Frontal cortex (tissue), 3 donors: ENCODE measurements at regions not wholly inside any gene's neighbourhood (a gene's known extent, or its start where the extent isn't known, plus 50 kb on each side); places are given as distances from the start of the nearest gene placed in this dataset.
"Not testable (repeated sequence)": the region's sequence is repeated elsewhere in the genome, so short reads cannot be mapped to it uniquely, and the experiment has no call there.

ENCODE experiments used
- DNase-seq, 2 donors: peaks; one replicate each; pipeline ENCODE4 v3.0.0; 2012; ENCODE audit warnings: low spot score in 2 of 2
- FAIRE-seq: peaks from 2 replicates; lab custom pipeline; 2012; peaks lifted over from hg19 to GRCh38; lab: Jason Lieb, UNC
- donor health status: control.
- donor health status: control.
- donor health status: control.

DNA sequence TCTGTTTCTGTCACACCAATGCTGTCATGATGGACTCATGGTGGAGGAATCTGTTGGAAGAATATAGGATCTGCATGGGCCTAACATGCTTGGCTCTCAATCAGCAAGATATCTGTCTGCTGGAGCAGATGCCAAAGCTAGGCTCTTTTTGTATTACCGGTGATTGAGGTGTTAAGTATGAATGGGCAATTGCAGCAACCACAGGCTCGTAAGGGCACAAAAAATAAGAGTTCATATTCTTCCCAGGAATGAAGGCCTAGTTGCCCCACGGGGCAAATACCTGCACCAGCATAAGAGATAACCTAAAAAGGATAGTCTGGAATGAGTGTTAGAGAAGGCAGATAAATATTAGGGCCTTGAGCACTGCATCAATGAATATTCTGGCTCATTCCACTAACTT is 679.5 kb upstream of the COX7C start:
- FAIRE-seq (no peak), DNase-seq (no peak)

DNA sequence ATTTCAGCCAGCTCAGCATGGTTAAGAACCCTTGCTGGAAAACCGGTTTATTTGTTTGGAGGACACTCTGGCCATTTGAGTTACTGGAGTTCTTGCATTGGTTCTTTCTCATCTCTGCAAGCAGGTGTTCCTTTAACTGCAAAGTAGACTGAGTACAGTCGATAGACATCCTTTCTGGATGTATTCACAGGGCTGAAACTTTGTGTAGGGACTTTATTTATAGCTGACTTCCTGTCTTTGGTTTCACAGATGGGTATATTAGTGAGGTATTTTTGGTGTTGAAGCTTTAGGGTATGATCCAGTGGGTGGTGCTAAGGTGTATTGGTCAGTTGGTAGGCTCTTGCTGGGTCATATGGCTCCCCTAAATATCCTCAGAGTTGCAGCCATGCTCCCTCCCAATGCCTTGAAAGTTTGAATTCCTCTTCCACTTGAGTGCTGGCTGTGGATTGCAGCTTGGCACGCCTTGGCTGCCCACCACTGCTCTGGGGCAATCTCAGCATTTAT is 666.0 kb upstream of the COX7C start:
- DNase-seq (no peak), FAIRE-seq (no peak)

DNA sequence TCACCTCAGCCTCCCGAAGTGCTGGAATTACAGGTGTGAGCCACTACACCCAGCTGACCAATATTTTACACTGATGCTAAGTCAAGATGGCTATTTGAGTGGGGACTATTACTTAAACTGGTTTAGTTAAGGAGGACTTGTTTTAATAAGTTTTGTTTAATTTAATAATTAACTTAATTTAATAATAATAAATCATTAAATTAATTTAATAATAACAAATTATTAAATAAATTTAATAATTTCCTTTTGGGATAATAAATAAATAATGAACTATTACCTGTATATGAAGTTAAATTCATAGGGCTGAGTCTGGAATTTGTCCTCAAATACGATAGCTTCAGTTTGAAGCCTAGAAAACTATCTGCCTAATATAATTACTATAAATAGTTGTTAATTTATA is 665.1 kb upstream of the COX7C start:
- DNase-seq (no peak), FAIRE-seq (peak; percentile 75)

DNA sequence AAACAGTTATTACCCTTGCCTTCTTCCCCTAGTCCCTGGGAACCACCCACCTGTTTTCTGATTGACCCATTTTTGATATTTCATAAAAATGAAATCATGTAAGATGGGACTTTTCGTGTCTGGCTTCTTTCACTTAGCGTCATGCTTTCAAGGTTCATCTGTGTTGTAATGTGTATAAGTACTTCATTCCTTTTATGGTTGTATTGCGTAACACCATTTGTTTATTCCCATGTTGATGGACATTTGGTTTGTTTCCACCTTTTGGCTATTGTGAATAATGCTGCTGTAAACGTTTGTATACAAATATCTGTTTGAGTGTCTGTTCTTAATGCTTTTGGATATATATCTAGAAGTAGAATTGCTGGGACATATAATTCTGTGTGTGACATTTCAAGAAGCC is 650.1 kb upstream of the COX7C start:
- FAIRE-seq (no peak), DNase-seq (no peak)

DNA sequence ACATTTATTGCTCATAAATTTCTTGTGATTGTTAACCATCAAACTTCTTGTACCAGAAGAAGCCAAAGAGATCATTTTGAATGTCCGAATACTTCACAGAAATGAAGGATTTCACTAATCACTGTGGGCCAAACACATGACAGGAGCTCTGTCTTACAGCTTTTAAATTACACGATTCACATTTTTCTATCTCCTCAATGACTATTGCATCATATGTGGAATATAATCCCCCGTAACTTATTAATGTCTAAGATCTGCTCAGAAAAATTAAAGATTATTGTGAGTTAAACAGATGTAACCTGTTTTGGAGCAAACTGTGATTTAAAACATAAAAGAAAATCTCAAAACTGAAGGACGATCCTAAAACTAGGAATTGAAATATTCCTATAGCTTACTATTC is 645.2 kb upstream of the COX7C start:
- DNase-seq, result no peak
- FAIRE-seq, result no peak

DNA sequence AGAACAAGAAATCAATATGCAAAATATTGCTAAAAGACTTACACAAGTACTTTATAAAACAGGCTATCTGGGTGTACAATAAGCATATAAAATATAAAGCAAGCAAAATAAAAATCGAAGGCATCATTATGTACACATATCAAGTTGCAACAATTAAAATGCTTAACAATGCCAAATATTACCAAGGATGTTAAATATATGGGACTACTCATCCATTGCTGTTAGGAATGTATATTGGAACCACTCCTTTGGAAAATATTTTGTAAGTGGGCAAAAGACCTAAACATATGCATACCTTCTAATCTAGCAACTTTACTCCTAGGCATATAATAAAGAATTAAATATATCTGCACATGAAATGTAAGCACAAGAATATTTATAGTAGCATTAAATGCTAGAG is 632.6 kb upstream of the COX7C start:
- FAIRE-seq, result no peak

DNA sequence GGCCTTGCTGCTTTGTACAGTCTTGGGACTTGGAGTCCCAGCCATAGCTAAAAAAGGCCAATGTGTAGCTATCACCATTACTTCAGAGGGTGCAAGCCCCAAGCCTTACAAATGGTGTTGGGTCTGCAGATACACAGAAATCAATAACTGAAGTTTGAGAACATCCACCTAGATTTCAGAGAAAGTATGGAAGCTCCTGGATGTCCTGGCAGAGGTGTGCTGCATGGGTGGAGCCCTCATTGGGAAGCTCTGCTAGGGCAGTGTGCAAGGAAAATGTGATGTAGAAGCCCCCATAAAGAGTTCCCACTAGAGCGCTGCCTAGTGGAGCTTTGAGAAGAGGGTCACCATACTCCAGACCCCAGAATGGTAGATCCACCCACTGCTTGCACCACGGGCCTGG is 626.7 kb upstream of the COX7C start:
- FAIRE-seq (no peak), DNase-seq (no peak)

More for the DNA sequence above, 632.6 kb upstream of the COX7C start:
- DNase-seq, result no peak

DNA sequence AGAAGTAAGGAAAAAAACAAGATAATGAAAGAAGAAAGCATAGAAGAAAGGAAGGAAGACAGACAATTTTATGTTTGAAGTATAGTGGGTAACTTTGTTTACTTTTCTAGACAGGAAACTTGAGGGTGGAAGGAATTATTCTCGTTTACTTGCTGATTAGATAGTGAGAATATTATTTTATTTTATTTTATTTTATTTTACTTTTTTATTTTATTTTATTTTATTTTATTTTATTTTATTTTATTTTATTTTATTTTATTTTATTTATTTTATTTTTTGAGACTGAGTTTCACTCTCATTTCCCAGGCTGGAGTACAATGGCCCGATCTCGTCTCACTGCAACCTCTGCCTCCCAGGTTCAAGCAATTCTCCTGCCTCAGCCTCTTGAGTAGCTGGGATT is 623.1 kb upstream of the COX7C start:
- DNase-seq, FAIRE-seq: not testable (repeated sequence)

DNA sequence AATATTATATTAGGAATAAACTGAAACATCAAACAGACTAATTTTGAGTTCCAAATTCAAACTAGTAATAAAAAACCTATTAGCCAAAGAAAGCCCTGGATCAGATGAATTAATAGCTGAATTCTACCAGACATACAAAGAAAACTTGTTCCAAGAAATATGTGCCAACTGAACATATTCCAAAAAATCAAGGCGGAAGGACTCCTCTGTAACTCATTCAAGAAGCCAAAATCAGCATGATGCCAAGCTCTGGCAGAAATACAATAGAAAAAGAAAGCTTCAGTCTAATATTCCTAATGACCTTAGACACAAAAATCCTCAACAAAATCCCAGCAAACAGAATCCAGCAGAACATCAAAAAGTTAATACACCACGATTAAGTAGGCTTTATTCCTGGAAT is 619.1 kb upstream of the COX7C start:
- DNase-seq, result no peak
- no peak for FAIRE-seq

DNA sequence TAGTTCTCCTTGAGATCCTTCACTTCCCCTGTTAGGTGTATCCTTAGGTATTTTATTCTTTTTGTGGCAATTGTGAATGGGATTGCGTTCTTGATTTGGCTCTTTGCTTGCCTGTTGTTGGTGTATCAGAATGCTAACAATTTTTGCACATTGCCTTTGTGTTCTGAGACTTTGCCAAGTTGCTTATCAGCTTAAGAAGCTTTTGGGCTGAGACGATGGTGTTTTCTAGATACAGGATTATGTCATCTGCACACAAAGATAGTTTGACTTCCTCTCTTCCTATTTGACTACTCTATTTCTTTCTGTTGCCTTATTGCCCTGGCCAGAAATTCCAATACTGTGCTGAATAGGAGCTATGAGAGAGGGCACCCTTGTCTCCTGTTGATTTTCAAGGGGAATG is 609.4 kb upstream of the COX7C start:
- no peak for DNase-seq
- no peak for FAIRE-seq

DNA sequence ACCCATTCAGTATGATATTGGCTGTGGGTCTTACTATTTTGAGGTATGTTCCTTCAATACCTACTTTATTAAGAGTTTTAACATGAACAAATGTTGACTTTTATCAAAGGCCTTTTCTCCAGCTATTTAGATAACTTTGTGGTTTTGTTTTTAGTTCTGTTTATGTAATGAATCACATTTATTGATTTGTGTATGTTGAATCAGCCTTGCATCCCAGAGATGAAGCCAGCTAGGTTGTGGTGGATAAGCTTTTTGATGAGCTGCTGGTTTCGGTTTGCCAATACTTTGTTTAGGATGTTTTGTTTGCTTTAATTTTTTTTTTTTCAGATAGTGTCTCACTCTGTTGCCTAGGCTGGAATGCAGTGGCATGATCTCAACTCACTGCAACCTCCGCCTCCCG is 609.0 kb upstream of the COX7C start:
- FAIRE-seq, result no peak

DNA sequence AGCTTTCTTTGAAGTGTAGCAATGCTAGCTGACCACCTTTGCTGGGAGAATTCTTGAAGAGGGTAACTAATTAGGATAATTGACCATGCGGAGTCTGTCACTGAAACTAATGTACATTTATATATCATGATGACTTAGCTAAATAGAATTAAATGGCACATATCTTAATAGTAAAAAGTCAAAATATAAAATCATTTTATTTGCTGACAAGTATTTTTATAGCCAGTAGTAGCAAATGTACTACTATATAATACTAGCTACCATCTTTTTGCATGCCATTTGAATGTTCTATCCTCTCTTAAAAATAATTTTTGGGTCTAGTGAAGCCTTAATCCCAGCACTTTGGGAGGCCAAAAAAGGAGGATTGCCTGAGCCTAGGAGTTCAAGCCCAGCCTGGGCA is 605.8 kb upstream of the COX7C start:
- no peak for FAIRE-seq
- no peak for DNase-seq

More for the DNA sequence above, 609.0 kb upstream of the COX7C start:
- no peak for DNase-seq

DNA sequence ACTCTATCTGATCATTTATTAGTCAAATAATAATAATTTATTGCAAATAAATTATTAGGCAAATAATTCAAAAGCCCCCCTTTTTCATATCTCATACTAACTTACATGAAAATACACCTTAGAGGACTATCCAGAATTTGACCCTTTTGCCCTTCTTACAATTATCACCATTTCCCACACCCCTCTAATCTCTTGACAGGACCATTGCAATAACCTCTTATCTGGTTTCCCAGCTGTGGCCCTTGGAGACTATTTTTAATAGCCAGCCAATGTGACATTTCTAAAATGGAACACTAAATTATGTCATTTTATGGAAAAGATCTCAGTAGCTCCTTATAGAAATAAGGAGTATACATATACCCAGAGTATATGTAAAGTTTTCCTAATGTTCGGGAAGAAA is 588.4 kb upstream of the COX7C start:
- DNase-seq, result no peak
- FAIRE-seq, result no peak

DNA sequence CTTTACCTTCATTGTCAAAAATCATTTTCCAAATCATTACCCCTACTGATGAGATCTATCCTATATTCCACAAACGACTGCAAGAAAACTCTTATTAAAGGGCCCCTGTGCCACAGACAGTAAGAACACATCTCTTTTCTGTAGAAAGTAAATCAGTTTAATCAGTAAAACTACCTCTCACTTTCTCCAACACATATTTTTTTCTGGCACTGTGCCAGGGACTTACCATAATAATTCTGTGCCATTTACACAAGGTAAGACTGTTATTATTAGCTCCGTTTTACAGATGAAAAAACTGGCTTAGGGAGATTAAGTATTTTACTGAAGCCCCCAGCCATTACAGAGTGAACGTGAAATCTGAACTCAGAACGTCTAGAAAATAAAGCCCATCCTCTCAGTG is 587.0 kb upstream of the COX7C start:
- FAIRE-seq (no peak), DNase-seq (no peak)

DNA sequence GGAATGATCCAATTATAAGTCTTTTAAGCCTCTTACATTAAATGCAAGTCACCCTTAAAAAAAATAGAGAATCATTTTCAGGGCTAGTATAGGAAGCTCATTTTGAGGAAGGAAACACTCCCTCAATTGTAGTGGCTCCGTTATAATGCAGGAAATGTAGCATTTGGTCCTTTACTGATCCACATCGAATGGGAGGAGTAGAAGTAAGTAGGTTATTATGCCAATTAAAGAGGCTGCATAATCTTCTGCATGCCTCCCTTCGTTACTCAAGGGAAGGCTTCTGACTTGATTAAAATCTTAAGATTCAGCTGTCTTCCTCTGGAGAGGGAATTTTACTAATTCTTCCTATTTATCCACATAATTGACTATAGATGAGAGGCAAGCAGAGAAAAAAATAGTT is 579.2 kb upstream of the COX7C start:
- DNase-seq, result no peak
- FAIRE-seq, result no peak

DNA sequence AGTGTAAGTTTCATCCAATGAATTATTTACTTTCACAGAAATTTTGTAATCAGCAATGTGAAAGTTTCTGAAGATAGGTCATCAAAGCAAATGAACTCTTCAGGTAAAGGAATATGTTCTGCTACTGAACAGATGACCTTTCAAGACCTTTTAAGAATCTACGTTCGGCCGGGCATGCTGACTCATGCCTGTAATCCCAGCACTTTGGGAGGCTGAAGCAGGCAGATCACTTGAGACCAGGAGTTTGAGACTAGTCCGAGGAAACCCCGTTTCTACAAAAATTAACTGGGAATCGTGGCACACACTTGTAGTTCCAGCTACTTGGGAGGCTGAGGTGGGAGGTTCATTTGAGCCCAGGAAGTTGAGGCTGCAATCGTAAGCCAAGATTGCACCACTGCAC is 578.4 kb upstream of the COX7C start:
- FAIRE-seq, result no peak

DNA sequence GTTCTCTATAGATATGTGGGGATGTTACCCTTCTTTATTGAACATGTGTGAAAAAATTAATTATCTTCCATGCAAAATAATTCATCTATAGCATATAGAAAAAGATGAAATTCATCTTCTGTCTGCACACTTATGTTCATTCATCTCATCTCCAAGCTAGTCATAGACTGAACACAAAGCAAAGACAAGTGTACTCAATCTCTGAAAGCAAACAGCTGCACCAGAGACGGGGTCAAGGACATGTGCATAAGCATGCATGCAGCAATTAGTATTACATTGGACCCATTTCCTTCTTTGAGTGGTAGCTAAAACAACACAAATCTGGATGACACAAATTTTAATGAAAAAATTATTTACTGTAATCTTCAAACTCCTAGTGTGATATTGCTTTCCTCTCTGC is 547.0 kb upstream of the COX7C start:
- FAIRE-seq (no peak), DNase-seq (no peak)

More for the DNA sequence above, 578.4 kb upstream of the COX7C start:
- DNase-seq, result no peak

DNA sequence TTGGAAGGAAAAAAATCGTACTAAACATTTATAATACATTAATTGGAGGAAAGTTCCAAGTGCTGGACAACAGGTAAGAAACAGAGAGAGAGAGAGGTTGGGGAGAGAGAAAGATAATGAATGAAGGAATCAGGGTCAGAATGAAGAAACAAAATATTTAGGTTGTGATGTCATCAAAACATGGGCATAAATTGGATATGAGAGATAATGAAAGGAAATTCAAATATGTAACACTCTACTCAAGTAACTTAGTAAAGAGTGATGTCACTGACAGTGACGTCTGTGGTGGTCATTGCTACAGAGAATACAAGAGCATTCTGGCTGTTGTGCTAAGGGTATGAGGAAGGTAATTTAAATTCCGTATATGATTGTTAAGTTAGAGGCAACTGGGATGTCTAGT is 543.4 kb upstream of the COX7C start:
- FAIRE-seq (no peak), DNase-seq (no peak)

DNA sequence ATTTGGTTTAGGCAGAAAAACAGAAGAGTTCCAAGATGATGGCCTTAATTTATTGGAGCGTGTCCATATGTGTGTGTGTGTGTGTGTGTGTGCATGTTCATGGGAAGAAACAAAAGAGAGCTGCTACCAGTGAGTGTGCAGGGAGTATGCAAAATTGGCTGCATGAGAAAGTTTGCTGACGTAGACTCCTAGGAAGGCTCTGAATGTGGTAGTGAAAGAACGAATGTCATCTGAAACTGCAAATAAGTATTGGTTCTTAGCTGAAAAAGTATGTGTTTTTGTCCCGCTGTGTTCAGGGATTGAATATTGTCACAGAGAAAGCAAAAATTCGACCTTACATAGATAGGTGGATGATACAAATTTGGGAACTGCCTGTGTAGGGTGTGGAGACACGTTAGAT is 542.6 kb upstream of the COX7C start:
- FAIRE-seq (no peak), DNase-seq (no peak)

DNA sequence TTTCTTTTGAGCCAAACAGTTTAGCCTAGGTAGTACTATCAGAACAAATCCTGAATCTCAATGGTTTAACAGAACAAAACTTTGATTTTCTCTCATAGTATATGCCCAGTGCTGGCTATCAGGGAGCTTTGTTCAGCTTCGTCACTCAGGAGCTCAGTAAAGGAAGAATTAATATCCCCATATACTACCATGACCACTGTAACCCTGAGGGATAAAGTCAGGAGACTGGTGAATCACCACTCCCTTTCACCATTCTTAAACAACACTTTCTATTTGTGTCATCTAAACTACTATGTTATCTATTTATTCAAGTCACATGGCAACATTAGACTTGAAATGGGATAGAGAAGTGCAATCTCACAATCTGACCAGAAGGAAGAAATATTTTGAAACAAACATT is 522.6 kb upstream of the COX7C start:
- DNase-seq, result no peak
- FAIRE-seq, result no peak

DNA sequence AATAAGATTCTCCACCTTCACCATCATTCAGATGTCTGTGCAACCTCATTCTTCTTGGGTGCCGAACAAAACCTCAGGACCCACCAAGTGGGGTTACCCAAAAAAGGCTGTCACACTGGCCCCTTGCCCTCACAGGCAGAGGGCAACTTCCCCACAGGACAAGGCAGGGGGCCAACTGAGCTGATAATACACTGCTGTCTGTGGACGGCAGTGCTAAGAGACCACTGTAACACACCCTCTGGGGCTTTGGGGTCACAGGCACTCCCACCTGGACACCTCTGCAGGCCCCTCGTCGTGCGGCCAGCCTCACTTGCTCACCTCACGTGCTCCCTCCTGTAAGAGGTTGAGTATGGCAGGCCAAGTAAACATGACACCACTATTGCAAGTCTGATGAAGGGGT is 515.8 kb upstream of the COX7C start:
- no peak for FAIRE-seq
- no peak for DNase-seq

DNA sequence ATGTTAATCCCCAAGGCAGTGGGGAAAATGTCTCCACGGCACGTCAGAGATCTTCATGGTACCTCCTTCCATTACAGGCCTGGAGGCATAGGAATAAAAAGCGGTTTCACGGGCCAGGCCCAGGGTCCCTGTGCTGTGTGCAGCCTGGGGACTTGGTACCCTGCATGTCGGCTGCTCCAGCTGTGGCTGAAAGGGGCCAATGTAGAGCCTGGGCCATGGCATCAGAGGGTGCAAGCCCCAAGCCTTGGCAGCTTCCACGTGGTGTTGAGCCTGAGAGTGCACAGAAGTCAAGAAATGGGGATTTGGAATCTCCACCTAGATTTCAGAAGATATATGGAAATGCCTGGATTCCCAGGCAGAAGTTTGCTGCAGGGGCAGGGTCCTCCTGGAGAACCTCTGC is 508.9 kb upstream of the COX7C start:
- DNase-seq (no peak), FAIRE-seq (no peak)

DNA sequence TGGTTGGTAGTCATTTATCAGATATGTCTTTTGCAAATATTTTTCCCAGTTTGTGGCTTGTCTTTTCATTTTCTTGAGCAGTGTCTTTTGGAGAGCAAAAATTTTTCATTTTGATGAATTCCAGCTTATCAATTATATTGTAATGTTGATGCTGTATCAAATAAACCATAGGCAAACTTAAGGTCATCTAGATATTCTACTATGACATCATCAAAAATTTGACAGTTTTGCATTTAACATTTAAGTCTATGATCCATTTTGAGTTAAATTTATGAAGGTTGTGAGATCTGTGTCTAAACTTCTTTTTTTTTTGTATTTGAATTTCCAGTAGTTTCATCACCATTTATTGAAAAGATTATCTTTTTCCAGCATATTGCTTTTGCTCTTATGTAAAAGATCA is 505.5 kb upstream of the COX7C start:
- no peak for DNase-seq
- FAIRE-seq, result no peak
